HepG2 (cell line): ENCODE measurements at regions not wholly inside any gene's neighbourhood (a gene's known extent, or its start where the extent isn't known, plus 50 kb on each side); places are given as distances from the start of the nearest gene placed in this dataset.

Experiments
- PLRG1 ChIP-seq: fragments of 450-650 bp; conservative IDR thresholded peaks from 2 replicates; pipeline ENCODE4 v1.6.1; 2016
- POLR2AphosphoS5 ChIP-seq: IDR thresholded peaks from 2 replicates; pipeline ENCODE4 v1.6.1; 2012; ENCODE audit warnings: low read depth, low read length
- TF ChIP-seq, protein P1 (sequence below): sonication (generic); formaldehyde crosslinking; IDR thresholded peaks from 2 replicates; pipeline ENCODE4 v1.5.0; 2020; ENCODE audit warnings: mild to moderate bottlenecking, missing genetic modification reagents, moderate library complexity

DNA sequence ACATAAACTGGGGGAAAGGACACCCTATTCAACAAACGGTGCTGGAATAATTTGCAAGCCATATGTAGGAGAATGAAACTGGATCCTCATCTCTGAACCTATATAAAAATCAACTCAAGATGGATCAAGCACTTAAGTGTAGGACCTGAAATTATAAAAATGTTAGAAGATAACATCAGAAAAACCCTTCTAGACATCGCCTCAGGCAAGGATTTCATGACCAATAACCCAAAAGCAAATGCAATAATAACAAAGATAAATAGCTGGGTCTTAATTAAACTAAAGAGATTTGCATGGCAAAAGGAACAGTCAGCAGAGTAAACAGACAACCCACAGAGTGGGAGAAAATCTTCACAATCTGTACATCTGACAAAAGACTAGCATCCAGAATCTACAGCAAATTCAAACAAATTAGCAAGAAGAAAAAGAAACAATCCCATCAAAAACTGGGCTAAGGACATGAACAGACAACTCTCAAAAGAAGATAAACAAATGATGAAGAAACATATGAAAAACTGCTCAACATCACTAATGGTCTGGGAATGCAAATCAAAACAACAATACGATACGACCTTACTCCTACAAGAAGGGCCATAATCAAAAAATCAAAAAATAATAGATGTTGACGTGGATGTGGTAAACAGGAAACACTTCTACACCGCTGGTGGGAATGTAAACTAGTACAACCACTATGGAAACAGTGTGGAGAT is 408.7 kb downstream of the CNTN6 start:
- TF ChIP-seq POLR2AphosphoS5 (no peak), PLRG1 (no peak)
- TF ChIP-seq, protein P1, sequence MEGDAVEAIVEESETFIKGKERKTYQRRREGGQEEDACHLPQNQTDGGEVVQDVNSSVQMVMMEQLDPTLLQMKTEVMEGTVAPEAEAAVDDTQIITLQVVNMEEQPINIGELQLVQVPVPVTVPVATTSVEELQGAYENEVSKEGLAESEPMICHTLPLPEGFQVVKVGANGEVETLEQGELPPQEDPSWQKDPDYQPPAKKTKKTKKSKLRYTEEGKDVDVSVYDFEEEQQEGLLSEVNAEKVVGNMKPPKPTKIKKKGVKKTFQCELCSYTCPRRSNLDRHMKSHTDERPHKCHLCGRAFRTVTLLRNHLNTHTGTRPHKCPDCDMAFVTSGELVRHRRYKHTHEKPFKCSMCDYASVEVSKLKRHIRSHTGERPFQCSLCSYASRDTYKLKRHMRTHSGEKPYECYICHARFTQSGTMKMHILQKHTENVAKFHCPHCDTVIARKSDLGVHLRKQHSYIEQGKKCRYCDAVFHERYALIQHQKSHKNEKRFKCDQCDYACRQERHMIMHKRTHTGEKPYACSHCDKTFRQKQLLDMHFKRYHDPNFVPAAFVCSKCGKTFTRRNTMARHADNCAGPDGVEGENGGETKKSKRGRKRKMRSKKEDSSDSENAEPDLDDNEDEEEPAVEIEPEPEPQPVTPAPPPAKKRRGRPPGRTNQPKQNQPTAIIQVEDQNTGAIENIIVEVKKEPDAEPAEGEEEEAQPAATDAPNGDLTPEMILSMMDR (CRISPR knock-in tag), result no peak
